ENCODE measurements at regions not wholly inside any gene's neighbourhood (a gene's known extent, or its start where the extent isn't known, plus 50 kb on each side); places are given as distances from the start of the nearest gene placed in this dataset.
"Not testable (repeated sequence)": the region's sequence is repeated elsewhere in the genome, so short reads cannot be mapped to it uniquely, and the experiment has no call there.

DNA sequence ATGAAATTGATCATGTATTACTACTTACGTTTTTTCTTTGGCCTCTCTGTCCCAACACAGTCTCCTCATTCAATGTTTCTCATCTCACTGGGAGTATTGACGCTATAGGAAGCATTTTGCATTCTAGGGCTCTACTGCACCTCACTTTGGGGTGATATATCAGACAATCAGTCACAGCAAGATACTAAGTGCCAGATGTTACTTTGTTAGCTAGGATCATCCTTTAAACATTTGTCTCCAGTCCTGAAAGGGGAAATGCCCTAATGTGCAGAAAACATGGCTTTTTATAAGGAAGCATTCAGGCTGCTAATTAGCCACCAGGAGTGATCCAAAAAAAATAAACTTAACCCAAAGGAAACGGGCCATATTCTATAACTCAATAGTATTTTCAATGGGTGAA is 409.1 kb downstream of the RWDD3 start:
- no peak for TF ChIP-seq CTCF (IDR thresholded peaks at IDR 0.05; ENCODE audit: extremely low read depth, insufficient read depth, missing control alignments)
- in situ Hi-C loops (cut with MboI; ENCODE audit: low pct_unique_long_range_greater_than_20kb, low sequenced_read_pairs, unreplicated experiment), result no loop called here
- no peak for DNase-seq (ENCODE audit: low spot score)

DNA sequence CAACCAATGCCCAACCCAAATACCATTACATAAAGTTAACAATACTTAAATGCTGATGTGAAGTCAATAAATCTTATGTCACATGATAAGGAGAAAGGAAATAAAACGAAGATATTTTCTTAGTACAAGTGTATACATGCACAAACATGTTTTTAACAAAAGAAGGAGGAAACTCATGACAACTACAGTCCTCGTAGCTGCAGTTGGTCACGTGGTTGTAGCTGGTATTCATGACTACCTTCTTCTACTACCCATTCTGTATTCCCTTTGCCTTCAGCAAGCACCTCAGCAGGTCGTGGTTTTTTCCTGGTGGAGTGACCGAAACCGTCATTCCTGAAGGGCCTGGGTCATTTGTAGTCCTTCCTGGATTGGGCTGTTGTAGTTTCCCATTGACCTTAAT is 411.1 kb downstream of the RWDD3 start:
- in situ Hi-C loops (cut with MboI; ENCODE audit: low pct_unique_long_range_greater_than_20kb, low sequenced_read_pairs, unreplicated experiment); DNase-seq (ENCODE audit: low spot score): not testable (repeated sequence)

- no peak for DNase-seq (ENCODE audit: low spot score)
- no peak for TF ChIP-seq CTCF (IDR thresholded peaks at IDR 0.05; ENCODE audit: extremely low read depth, insufficient read depth, missing control alignments)
- in situ Hi-C loops (cut with MboI; ENCODE audit: low pct_unique_long_range_greater_than_20kb, low sequenced_read_pairs, unreplicated experiment), result no loop called here
Observed at GRCh38 chr1:95650631-95651030, 416.6 kb downstream of the RWDD3 start.

DNA sequence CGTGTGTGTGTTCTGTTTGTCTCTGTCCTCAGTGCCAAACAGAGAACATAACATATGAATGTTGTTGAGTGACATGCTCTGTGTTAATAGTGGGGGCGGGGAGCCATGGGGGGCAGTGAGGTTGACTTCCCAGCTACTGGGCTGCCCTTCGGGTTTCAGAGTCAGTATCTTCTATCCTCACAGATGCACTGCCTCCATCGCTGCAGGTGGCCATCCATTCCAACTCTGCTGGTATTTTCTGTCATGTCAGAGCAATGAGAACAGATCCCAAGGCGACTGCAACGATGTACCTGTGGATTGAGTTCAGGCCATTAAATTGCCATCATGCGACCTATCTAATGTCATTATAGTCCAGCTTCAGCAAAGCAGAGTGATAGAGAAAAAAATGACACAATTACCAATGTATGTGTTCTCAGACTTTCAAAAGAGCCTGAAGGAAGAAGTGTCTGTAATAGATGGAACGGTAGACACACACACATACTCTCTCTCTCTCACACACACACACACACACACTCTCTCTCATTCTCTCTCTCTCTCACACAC is 418.5 kb downstream of the RWDD3 start:
- in situ Hi-C loops (cut with MboI; ENCODE audit: low pct_unique_long_range_greater_than_20kb, low sequenced_read_pairs, unreplicated experiment), result no loop called here
- DNase-seq (ENCODE audit: low spot score), result no peak
- no peak for TF ChIP-seq CTCF (IDR thresholded peaks at IDR 0.05; ENCODE audit: extremely low read depth, insufficient read depth, missing control alignments)

DNA sequence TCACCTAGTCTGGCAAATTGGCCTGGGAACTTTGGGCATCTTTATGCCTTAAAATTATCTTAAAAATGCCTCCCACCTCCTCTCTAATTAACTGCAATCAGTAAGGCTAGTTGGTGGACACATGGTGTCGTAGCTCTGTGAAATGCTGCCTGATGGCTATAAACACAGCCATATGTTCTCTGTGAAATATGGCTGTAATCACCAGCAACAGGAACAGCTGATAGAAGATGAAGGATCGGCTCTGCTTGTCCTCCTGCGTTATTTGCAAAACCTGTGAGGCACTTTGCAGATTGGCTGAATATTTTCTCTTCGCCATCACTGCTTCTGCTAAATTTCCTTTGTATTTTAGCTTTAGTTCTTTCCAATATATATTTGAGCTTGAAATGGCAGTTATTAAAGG is 419.6 kb downstream of the RWDD3 start:
- in situ Hi-C loops (cut with MboI; ENCODE audit: low pct_unique_long_range_greater_than_20kb, low sequenced_read_pairs, unreplicated experiment), result no loop called here
- no peak for TF ChIP-seq CTCF (IDR thresholded peaks at IDR 0.05; ENCODE audit: extremely low read depth, insufficient read depth, missing control alignments)
- no peak for DNase-seq (ENCODE audit: low spot score)

DNA sequence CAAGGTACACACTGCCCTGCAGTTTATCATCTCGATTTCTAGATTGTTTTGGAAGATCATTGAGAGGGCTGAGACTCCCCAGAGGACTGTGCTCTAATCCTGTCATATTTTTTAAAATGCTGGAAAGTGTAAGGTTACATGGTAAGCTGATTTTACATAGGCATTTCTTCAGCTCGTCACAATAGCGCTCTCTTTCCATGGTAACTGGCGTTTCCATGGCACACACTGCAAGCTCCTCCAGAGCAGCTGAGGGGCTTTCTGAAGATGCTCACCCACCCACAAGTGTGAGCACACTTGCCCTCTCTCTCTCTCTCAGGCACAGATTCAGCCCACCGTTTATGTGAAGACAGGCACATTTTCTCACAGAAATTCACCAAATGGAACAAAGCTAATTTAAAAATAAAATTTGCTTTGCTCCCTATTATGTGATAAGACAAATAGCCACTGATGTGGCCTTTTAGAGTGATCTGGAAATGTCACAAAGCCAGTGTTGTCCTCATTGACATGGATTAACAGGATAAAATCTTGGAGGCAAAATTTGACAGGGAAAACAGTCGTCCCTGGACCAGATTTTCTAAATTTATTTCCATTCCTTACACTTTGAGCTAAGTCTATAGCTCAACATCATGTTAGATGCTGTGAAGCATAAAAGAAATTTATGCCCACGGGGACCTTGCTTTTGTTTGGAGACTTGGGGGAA is 421.5 kb downstream of the RWDD3 start:
- no peak for DNase-seq (ENCODE audit: low spot score)
- in situ Hi-C loops (cut with MboI; ENCODE audit: low pct_unique_long_range_greater_than_20kb, low sequenced_read_pairs, unreplicated experiment), result no loop called here
- no peak for TF ChIP-seq CTCF (IDR thresholded peaks at IDR 0.05; ENCODE audit: extremely low read depth, insufficient read depth, missing control alignments)

DNA sequence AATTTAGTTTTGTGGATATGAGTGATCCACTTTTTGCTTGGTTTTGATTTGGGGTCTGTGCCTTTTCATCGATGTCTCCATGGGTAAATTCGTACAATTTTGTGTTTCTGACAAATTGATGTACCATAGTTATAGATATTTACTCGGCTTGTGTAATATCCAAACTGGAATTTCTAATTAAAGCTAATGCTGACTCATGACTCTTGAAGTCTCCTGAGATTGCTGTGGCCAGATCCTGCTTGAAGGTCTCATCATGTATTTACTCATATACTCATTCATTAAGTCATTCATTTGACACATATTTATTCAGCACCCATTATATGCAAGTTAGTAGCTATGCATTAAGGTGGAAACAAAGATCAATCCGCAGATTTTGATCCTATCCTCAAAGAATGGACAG is 423.2 kb downstream of the RWDD3 start:
- DNase-seq (ENCODE audit: low spot score), result no peak
- in situ Hi-C loops (cut with MboI; ENCODE audit: low pct_unique_long_range_greater_than_20kb, low sequenced_read_pairs, unreplicated experiment), result no loop called here
- TF ChIP-seq CTCF (IDR thresholded peaks at IDR 0.05; ENCODE audit: extremely low read depth, insufficient read depth, missing control alignments), result no peak
